IMR-90 (cell line): ENCODE measurements at regions not wholly inside any gene's neighbourhood (a gene's known extent, or its start where the extent isn't known, plus 50 kb on each side); places are given as distances from the start of the nearest gene placed in this dataset.

Source experiments
- ATAC-seq: fragments of 200-7000 bp; cut with Tn5 transposase; 2 replicates; pipeline ENCODE4 v1.9.1; 2020; ENCODE audit warnings: low read depth, mild to moderate bottlenecking, moderate library complexity
- BruUV-seq: library from RNA; stranded (reverse); fragments of 400-500 nt; replicated peaks from 2 replicates; lab custom pipeline; 2021; lab: Mats Ljungman, UMichigan
- CTCF ChIA-PET: fragments of 300-600 bp; formaldehyde crosslinking; extraction: SDS; loops from one replicate; lab custom pipeline; 2021; ENCODE audit warnings: antibody characterized with exemption; lab: Yijun Ruan, JAX
- POLR2A ChIA-PET: fragments of 300-600 bp; sonication (Branson Sonifier 250); formaldehyde crosslinking; loops from one replicate; lab custom pipeline; 2022; ENCODE audit warnings: antibody characterized with exemption; ENCODE audit not compliant: unreplicated experiment; lab: Charles Lee
- DNase-seq: peaks from one replicate; pipeline ENCODE4 v3.0.0; 2013
- H2AFZ ChIP-seq: replicated peaks from 2 replicates; pipeline ENCODE3; 2013; ENCODE audit warnings: low read length, mild to moderate bottlenecking; ENCODE audit not compliant: poor library complexity
- H2AK5ac ChIP-seq: 2 replicates; pipeline ENCODE4 v1.6.1; 2013; ENCODE audit warnings: low read depth, low read length, inconsistent platforms
- H2AK9ac ChIP-seq: replicated peaks from 2 replicates; pipeline ENCODE3; 2013; ENCODE audit warnings: mild to moderate bottlenecking, low read depth, low read length, moderate library complexity; ENCODE audit not compliant: poor library complexity
- H2BK120ac ChIP-seq: 2 replicates; pipeline ENCODE4 v1.6.1; 2013; ENCODE audit warnings: low read depth, low read length, inconsistent platforms
- H2BK15ac ChIP-seq: 3 replicates; pipeline ENCODE4 v1.6.1; 2013; ENCODE audit warnings: low read depth, low read length, inconsistent platforms
- H2BK20ac ChIP-seq: 2 replicates; pipeline ENCODE4 v1.6.1; 2013; ENCODE audit warnings: low read depth, mild to moderate bottlenecking, inconsistent platforms, low read length, moderate library complexity
- H2BK5ac ChIP-seq: 2 replicates; pipeline ENCODE4 v1.6.1; 2013; ENCODE audit warnings: mild to moderate bottlenecking, low read depth, low read length, inconsistent platforms; ENCODE audit not compliant: poor library complexity, severe bottlenecking
- H3K14ac ChIP-seq: replicated peaks from 2 replicates; pipeline ENCODE4 v1.6.1; 2013; ENCODE audit warnings: low read depth, low read length, inconsistent platforms
- H3K18ac ChIP-seq: 2 replicates; pipeline ENCODE4 v1.6.1; 2013; ENCODE audit warnings: low read depth, low read length, control low read depth
- H3K23ac ChIP-seq: 2 replicates; pipeline ENCODE4 v1.6.1; 2013; ENCODE audit warnings: low read depth, low read length, inconsistent platforms
- H3K27ac ChIP-seq: 2 replicates; pipeline ENCODE4 v1.5.1; 2013; ENCODE audit warnings: mild to moderate bottlenecking, control low read depth, low read length; ENCODE audit not compliant: insufficient read depth
- H3K27me3 ChIP-seq: 2 replicates; pipeline ENCODE4 v1.6.1; 2013; ENCODE audit warnings: low read length; ENCODE audit not compliant: control insufficient read depth, insufficient read depth
- H3K36me3 ChIP-seq: 2 replicates; pipeline ENCODE4 v1.6.1; 2013; ENCODE audit warnings: low read length, mixed read lengths; ENCODE audit not compliant: control insufficient read depth, insufficient read depth
- H3K4ac ChIP-seq: 2 replicates; pipeline ENCODE4 v1.6.1; 2013; ENCODE audit warnings: low read depth, low read length, inconsistent platforms
- H3K4me1 ChIP-seq: 2 replicates; pipeline ENCODE4 v1.6.1; 2013; ENCODE audit warnings: low read length, mixed read lengths; ENCODE audit not compliant: control insufficient read depth, insufficient read depth
- H3K4me2 ChIP-seq: 2 replicates; pipeline ENCODE4 v1.6.1; 2013; ENCODE audit warnings: low read depth, mild to moderate bottlenecking, control low read depth, low read length, moderate library complexity
- H3K4me3 ChIP-seq: 2 replicates; pipeline ENCODE4 v1.5.1; 2013; ENCODE audit warnings: low read depth, mild to moderate bottlenecking, control low read depth, low read length, moderate library complexity; ENCODE audit not compliant: insufficient read depth
- H3K56ac ChIP-seq: 2 replicates; pipeline ENCODE4 v1.6.1; 2013; ENCODE audit warnings: low read length, inconsistent platforms; ENCODE audit not compliant: insufficient read depth; ENCODE audit errors: extremely low read depth
- H3K79me1 ChIP-seq, 2 experiments: 2 replicates each; pipeline ENCODE4 v1.6.1; 2013; ENCODE audit warnings: low read length in 2 of 2, inconsistent platforms in 1 of 2, low read depth in 1 of 2
- H3K9ac ChIP-seq: 2 replicates; pipeline ENCODE4 v1.6.1; 2013; ENCODE audit warnings: low read depth, low read length, control low read depth
- H3K9me1 ChIP-seq: 2 replicates; pipeline ENCODE4 v1.6.1; 2013; ENCODE audit warnings: low read length, inconsistent platforms; ENCODE audit not compliant: insufficient read depth
- H3K9me3 ChIP-seq: 2 replicates; pipeline ENCODE4 v1.6.1; 2013; ENCODE audit warnings: low read length; ENCODE audit not compliant: control insufficient read depth, insufficient read depth
- H4K20me1 ChIP-seq: 2 replicates; pipeline ENCODE4 v1.6.1; 2013; ENCODE audit warnings: low read length, inconsistent platforms; ENCODE audit not compliant: insufficient read depth
- H4K5ac ChIP-seq: 2 replicates; pipeline ENCODE4 v1.6.1; 2013; ENCODE audit warnings: mild to moderate bottlenecking, low read depth, low read length, control low read depth
- H4K8ac ChIP-seq, 2 experiments: 2 replicates each; pipeline ENCODE4 v1.6.1; 2013; ENCODE audit warnings: low read depth in 2 of 2, low read length in 2 of 2, control low read depth in 1 of 2, inconsistent platforms in 1 of 2
- H4K91ac ChIP-seq: 2 replicates; pipeline ENCODE4 v1.6.1; 2013; ENCODE audit warnings: low read depth, low read length, inconsistent platforms; ENCODE audit not compliant: insufficient read depth
- BHLHE40 ChIP-seq: fragments of 150-350 bp; IDR thresholded peaks from 2 replicates; pipeline ENCODE4 v1.6.1; 2016; ENCODE audit warnings: mild to moderate bottlenecking, low read depth, low read length
- CEBPB ChIP-seq: IDR thresholded peaks from 2 replicates; pipeline ENCODE4 v1.6.1; 2012; ENCODE audit warnings: low read depth, low read length, improper control_type of control experiment
- CTCF ChIP-seq: conservative IDR thresholded peaks from 2 replicates; pipeline ENCODE4 v1.5.1; 2012; ENCODE audit warnings: mild to moderate bottlenecking, low read depth, low read length, improper control_type of control experiment
- ELK1 ChIP-seq: fragments of 150-350 bp; IDR thresholded peaks from 2 replicates; pipeline ENCODE4 v1.6.1; 2016; ENCODE audit warnings: low read depth, mild to moderate bottlenecking, low read length, moderate library complexity, borderline replicate concordance
- FOS ChIP-seq: fragments of 150-350 bp; IDR thresholded peaks from 2 replicates; pipeline ENCODE4 v1.6.1; 2016; ENCODE audit warnings: low read depth, low read length
- MAFK ChIP-seq: IDR thresholded peaks from 2 replicates; pipeline ENCODE4 v1.6.1; 2012; ENCODE audit warnings: low read depth, low read length, improper control_type of control experiment
- MXI1 ChIP-seq: IDR thresholded peaks from 2 replicates; pipeline ENCODE4 v1.6.1; 2012; ENCODE audit warnings: low read depth, mild to moderate bottlenecking, low read length, moderate library complexity, borderline replicate concordance
- NFE2L2 ChIP-seq: fragments of 150-350 bp; IDR thresholded peaks from 2 replicates; pipeline ENCODE4 v1.6.1; 2016; ENCODE audit warnings: low read depth, mild to moderate bottlenecking, low read length
- RFX5 ChIP-seq: IDR thresholded peaks from 2 replicates; pipeline ENCODE4 v1.8.0; 2012; ENCODE audit warnings: low read depth, mild to moderate bottlenecking, low read length, moderate library complexity
- SMC3 ChIP-seq: fragments of 150-350 bp; IDR thresholded peaks from 2 replicates; pipeline ENCODE4 v1.6.1; 2016; ENCODE audit warnings: low read depth, mild to moderate bottlenecking, antibody characterized with exemption, low read length, moderate library complexity
- USF2 ChIP-seq: fragments of 150-350 bp; IDR thresholded peaks from 2 replicates; pipeline ENCODE4 v1.6.1; 2017; ENCODE audit warnings: mild to moderate bottlenecking, antibody characterized with exemption, low read length, low read depth
- WGBS, 2 experiments: methylation state at CpG; one replicate each; pipeline versions ENCODE4 v1.1.5 to v1.1.7; 2013; ENCODE audit warnings: missing lambda C conversion rate in 2 of 2; ENCODE audit not compliant: insufficient read length in 1 of 2; ENCODE audit errors: extremely low coverage in 2 of 2; 5-methylcytosine and 5-hydroxymethylcytosine counted together
- dilution Hi-C: fragments of 300-500 bp; cut with HindIII; formaldehyde crosslinking; loops from one replicate; pipeline ENCODE4 v1.14.3; 2018; ENCODE audit warnings: low sequenced_read_pairs; ENCODE audit not compliant: unreplicated experiment
- in situ Hi-C: fragments of 300-500 bp; cut with MboI; formaldehyde crosslinking; loops from 3 replicates; pipeline ENCODE4 v1.14.3; 2019; ENCODE audit warnings: low sequenced_read_pairs, inconsistent platforms, mixed read lengths
- intact Hi-C: fragments of 100-400 bp; cut with micrococcal nuclease; formaldehyde crosslinking; loops from 2 replicates; pipeline ENCODE4 v1.10.0; 2022

- Histone ChIP-seq H4K5ac (no peak overlapping the region), H3K9me3 (no peaks in the 10 kb centered on the region), H3K4me3 (no peak overlapping the region), H3K27ac (no peak overlapping the region), H2BK120ac (no peak overlapping the region), H2AK9ac (no peak overlapping the region), H3K23ac (no peak overlapping the region), H3K4ac (no peak overlapping the region), H2BK5ac (no peak overlapping the region), H4K91ac (no peak overlapping the region), H2BK15ac (no peak overlapping the region), H3K79me1 (no peaks in the 10 kb centered on the region), H3K14ac (no peak overlapping the region), H3K18ac (no peak overlapping the region), H3K27me3 (no peaks in the 10 kb centered on the region), H2BK20ac (no peak overlapping the region), H3K36me3 (no peaks in the 10 kb centered on the region), H2AK5ac (no peak overlapping the region), H3K9ac (no peak overlapping the region), H4K8ac (no peak overlapping the region), H3K4me2 (no peak overlapping the region), H3K56ac (no peak overlapping the region), H3K4me1 (no peaks in the 10 kb centered on the region), H4K20me1 (no peaks in the 10 kb centered on the region), H2AFZ (no peak overlapping the region), H3K9me1 (no peaks in the 10 kb centered on the region)
- ATAC-seq: no peak
- ChIA-PET POLR2A (no interaction called here), CTCF (interaction anchor here (1.4 kb wide), 1 partner anchor 11 kb away, joined by 3 read pairs; no protein-coding TSS in a partner anchor)
- no peak for TF ChIP-seq NFE2L2
- no peak for TF ChIP-seq MAFK
- no peak for TF ChIP-seq USF2
- no peak for TF ChIP-seq RFX5
- no peak for TF ChIP-seq BHLHE40
- TF ChIP-seq CTCF: no peak
- TF ChIP-seq CEBPB: no peak
- TF ChIP-seq MXI1: no peak
- TF ChIP-seq FOS: no peak
- TF ChIP-seq ELK1: no peak
- TF ChIP-seq SMC3: no peak
- dilution Hi-C loops (no loop called here), intact Hi-C loops (no loop called here), in situ Hi-C loops (no loop called here)
- BruUV-seq: no TSS peak
- DNase-seq: no peak
- WGBS, 2 experiments: 100% methylated on average over 1 of the region's 6 CpGs; no CpG with 5 or more reads in 1 of the 2 experiments
Measured at GRCh38 chr1:192726820-192727504, 81.9 kb upstream of the RGS2 start.
